ENCODE measurements at regions not wholly inside any gene's neighbourhood (a gene's known extent, or its start where the extent isn't known, plus 50 kb on each side); places are given as distances from the start of the nearest gene placed in this dataset.
"Not testable (repeated sequence)": the region's sequence is repeated elsewhere in the genome, so short reads cannot be mapped to it uniquely, and the experiment has no call there.

- H3K4me3 ChIP-seq: no peak overlapping the region
- intact Hi-C loops (cut with DNase I): no loop called here
- no peak for TF ChIP-seq CTCF (IDR thresholded peaks at IDR 0.05)
- no peak for TF ChIP-seq POLR2A (IDR thresholded peaks at IDR 0.05)
- TF ChIP-seq POLR2AphosphoS5 (IDR thresholded peaks at IDR 0.05; ENCODE audit: insufficient read depth in 1 of 2, low read depth in 1 of 2): no peak
- H3K9me3 ChIP-seq: no peaks in the 10 kb centered on the region
- H3K27me3 ChIP-seq: no peaks in the 10 kb centered on the region
- no peak for DNase-seq (ENCODE audit: extremely low spot score in 2 of 2)
- no peak overlapping the region for H3K27ac ChIP-seq
- no peaks in the 10 kb centered on the region for H3K36me3 ChIP-seq
- no peaks in the 10 kb centered on the region for H3K4me1 ChIP-seq
Measured at GRCh38 chr4:120211408-120212015, 144.9 kb upstream of the MAD2L1 start.

- intact Hi-C loops (cut with DNase I): no loop called here
- no peak overlapping the region for H3K27ac ChIP-seq
- no peaks in the 10 kb centered on the region for H3K27me3 ChIP-seq
- H3K36me3 ChIP-seq: no peaks in the 10 kb centered on the region
- TF ChIP-seq POLR2AphosphoS5 (IDR thresholded peaks at IDR 0.05; ENCODE audit: insufficient read depth in 1 of 2, low read depth in 1 of 2) (no peak), CTCF (IDR thresholded peaks at IDR 0.05) (no peak), POLR2A (IDR thresholded peaks at IDR 0.05) (no peak)
- H3K4me1 ChIP-seq: no peaks in the 10 kb centered on the region
- no peak overlapping the region for H3K4me3 ChIP-seq
- DNase-seq (ENCODE audit: extremely low spot score in 2 of 2): no peak
- H3K9me3 ChIP-seq: no peaks in the 10 kb centered on the region
Measured at GRCh38 chr4:120209706-120210105, 143.1 kb upstream of the MAD2L1 start.

GRCh38 chr4:120207021-120207420 lies 140.4 kb upstream of the MAD2L1 start:
- H3K9me3 ChIP-seq: no peaks in the 10 kb centered on the region
- no peak for DNase-seq (ENCODE audit: extremely low spot score in 2 of 2)
- no peaks in the 10 kb centered on the region for H3K27me3 ChIP-seq
- no peaks in the 10 kb centered on the region for H3K36me3 ChIP-seq
- no peak overlapping the region for H3K4me3 ChIP-seq
- TF ChIP-seq POLR2A (IDR thresholded peaks at IDR 0.05) (no peak), CTCF (IDR thresholded peaks at IDR 0.05) (no peak), POLR2AphosphoS5 (IDR thresholded peaks at IDR 0.05; ENCODE audit: insufficient read depth in 1 of 2, low read depth in 1 of 2) (no peak)
- no peak overlapping the region for H3K27ac ChIP-seq
- H3K4me1 ChIP-seq: no peaks in the 10 kb centered on the region
- intact Hi-C loops (cut with DNase I): no loop called here

- H3K9me3 ChIP-seq: no peaks in the 10 kb centered on the region
- TF ChIP-seq POLR2AphosphoS5 (IDR thresholded peaks at IDR 0.05; ENCODE audit: insufficient read depth in 1 of 2, low read depth in 1 of 2) (no peak), POLR2A (IDR thresholded peaks at IDR 0.05) (no peak), CTCF (IDR thresholded peaks at IDR 0.05) (no peak)
- H3K27me3 ChIP-seq: no peaks in the 10 kb centered on the region
- H3K4me1 ChIP-seq: no peaks in the 10 kb centered on the region
- H3K4me3 ChIP-seq: no peak overlapping the region
- H3K27ac ChIP-seq: no peak overlapping the region
- no peaks in the 10 kb centered on the region for H3K36me3 ChIP-seq
- intact Hi-C loops (cut with DNase I): no loop called here
- DNase-seq (ENCODE audit: extremely low spot score in 2 of 2): no peak
Measured at GRCh38 chr4:120202222-120202621, 135.6 kb upstream of the MAD2L1 start.

- H3K4me3 ChIP-seq; intact Hi-C loops (cut with DNase I); H3K9me3 ChIP-seq; H3K27ac ChIP-seq; DNase-seq (ENCODE audit: extremely low spot score in 2 of 2); H3K4me1 ChIP-seq; H3K27me3 ChIP-seq; H3K36me3 ChIP-seq: not testable (repeated sequence)
Measured at GRCh38 chr4:120200573-120201110, 134.0 kb upstream of the MAD2L1 start.
